Naive thymus-derived CD4-positive, alpha-beta T cell (primary cell): ENCODE measurements at regions not wholly inside any gene's neighbourhood (a gene's known extent, or its start where the extent isn't known, plus 50 kb on each side); places are given as distances from the start of the nearest gene placed in this dataset.

Source experiments
- ATAC-seq: fragments of 150-1000 bp; cut with Tn5 transposase; 2 replicates; pipeline ENCODE4 v1.10.0; 2021; ENCODE audit warnings: mild to moderate bottlenecking, moderate library complexity
- CTCF ChIA-PET: fragments of 350-600 bp; sonication (Branson Sonifier 250); formaldehyde crosslinking; loops from one replicate; lab custom pipeline; 2021; ENCODE audit warnings: antibody characterized with exemption; lab: Charles Lee
- POLR2A ChIA-PET: fragments of 350-600 bp; sonication (Branson Sonifier 250); formaldehyde crosslinking; loops from one replicate; lab custom pipeline; 2021; ENCODE audit warnings: antibody characterized with exemption, inconsistent platforms; lab: Charles Lee
- DNase-seq, 9 donors: peaks; one replicate each; pipeline versions ENCODE4 v3.0.0 to v3.0.0-alpha.2; 2020 to 2022; ENCODE audit warnings: mixed read lengths in 1 of 9
- H3K27ac ChIP-seq: one replicate; pipeline ENCODE4 v1.7.0; 2013; ENCODE audit warnings: mild to moderate bottlenecking, low read depth, low read length, moderate library complexity
- H3K27me3 ChIP-seq, 2 donors: one replicate each; pipeline ENCODE4 v1.7.0; 2013; ENCODE audit warnings: low read length in 2 of 2, mild to moderate bottlenecking in 2 of 2, moderate library complexity in 2 of 2; ENCODE audit not compliant: control insufficient read depth in 2 of 2, insufficient read depth in 2 of 2
- H3K36me3 ChIP-seq, 3 experiments: 1 replicate in 2 of 3; 2 replicates in 1 of 3; pipeline ENCODE4 v1.7.0; 2013; ENCODE audit warnings: low read length in 3 of 3, mild to moderate bottlenecking in 3 of 3, moderate library complexity in 1 of 3; ENCODE audit not compliant: insufficient read depth in 3 of 3, control insufficient read depth in 2 of 3
- H3K4me1 ChIP-seq, 2 donors: one replicate each; pipeline ENCODE4 v1.7.0; 2013; ENCODE audit warnings: low read length in 2 of 2, mild to moderate bottlenecking in 2 of 2, moderate library complexity in 1 of 2; ENCODE audit not compliant: control insufficient read depth in 2 of 2, insufficient read depth in 2 of 2
- H3K4me3 ChIP-seq: 2 replicates; pipeline ENCODE4 v1.7.0; 2013; ENCODE audit warnings: mild to moderate bottlenecking, low read length
- H3K9me3 ChIP-seq, 3 experiments: 1 replicate in 2 of 3; 2 replicates in 1 of 3; pipeline ENCODE4 v1.7.0; 2013; ENCODE audit warnings: low read length in 3 of 3; ENCODE audit not compliant: control insufficient read depth in 2 of 3
- H3K27ac Mint-ChIP-seq, 9 donors: one replicate each; pipeline ENCODE4 v1.8.0; 2020 to 2022; ENCODE audit warnings: mixed read lengths in 9 of 9, mild to moderate bottlenecking in 8 of 9, moderate library complexity in 5 of 9, inconsistent platforms in 2 of 9
- H3K27me3 Mint-ChIP-seq, 5 donors: one replicate each; pipeline ENCODE4 v1.8.0; 2021 to 2022; ENCODE audit warnings: mixed read lengths in 5 of 5, mild to moderate bottlenecking in 1 of 5
- H3K36me3 Mint-ChIP-seq, 5 donors: one replicate each; pipeline ENCODE4 v1.8.0; 2020 to 2022; ENCODE audit warnings: mixed read lengths in 5 of 5, mild to moderate bottlenecking in 3 of 5, inconsistent platforms in 1 of 5
- H3K4me1 Mint-ChIP-seq, 7 donors: one replicate each; pipeline ENCODE4 v1.8.0; 2020 to 2022; ENCODE audit warnings: mixed read lengths in 7 of 7, mild to moderate bottlenecking in 3 of 7, inconsistent platforms in 1 of 7
- H3K4me3 Mint-ChIP-seq, 10 donors: one replicate each; pipeline ENCODE4 v1.8.0; 2020 to 2022; ENCODE audit warnings: mild to moderate bottlenecking in 10 of 10, mixed read lengths in 10 of 10, moderate library complexity in 6 of 10, inconsistent platforms in 2 of 10
- H3K9me3 Mint-ChIP-seq, 11 donors: one replicate each; pipeline ENCODE4 v1.8.0; 2020 to 2022; ENCODE audit warnings: mixed read lengths in 11 of 11, mild to moderate bottlenecking in 4 of 11, inconsistent platforms in 1 of 11, moderate library complexity in 1 of 11
- intact Hi-C, 2 donors: fragments of 100-400 bp; cut with micrococcal nuclease; formaldehyde crosslinking; loops; one replicate each; pipeline ENCODE4 v1.15.1; 2023

DNA sequence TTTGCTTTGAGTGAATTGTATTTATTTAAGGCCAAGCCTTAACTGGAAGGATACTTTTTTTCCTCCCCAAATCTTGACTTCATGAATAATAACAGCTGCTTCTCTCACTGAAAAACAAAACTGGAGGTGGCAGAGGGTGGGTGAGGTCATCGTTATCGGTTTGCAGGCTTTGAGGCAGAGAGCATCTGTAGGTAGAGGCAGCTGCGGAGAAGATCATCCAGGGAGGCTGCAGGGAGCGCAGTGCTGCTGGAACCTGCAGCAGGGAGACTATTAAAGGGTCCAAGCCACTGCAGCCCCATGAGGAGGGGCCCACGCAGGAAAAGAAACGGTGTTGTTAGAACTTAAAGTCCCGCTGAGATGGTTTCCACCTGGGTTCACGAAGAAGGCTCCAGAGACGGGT is 112.1 kb upstream of the SDK1 start:
- peaks cover 0 to 3% (median 0%) of the 10 kb centered on the region in 11 donors for H3K9me3 Mint-ChIP-seq
- peaks cover 0 to 6% (median 0%) of the 10 kb centered on the region in 5 donors for H3K27me3 Mint-ChIP-seq
- no peaks in the 10 kb centered on the region for H3K4me1 Mint-ChIP-seq
- no peak overlapping the region for H3K4me3 ChIP-seq
- no peaks in the 10 kb centered on the region for H3K4me1 ChIP-seq
- DNase-seq: no peak
- H3K27me3 ChIP-seq: no peaks in the 10 kb centered on the region
- no peak overlapping the region for H3K4me3 Mint-ChIP-seq
- H3K27ac Mint-ChIP-seq: no peak overlapping the region
- H3K27ac ChIP-seq: no peak overlapping the region
- H3K36me3 ChIP-seq: no peaks in the 10 kb centered on the region
- intact Hi-C loops: no loop called here
- peaks cover 0 to 3% (median 0%) of the 10 kb centered on the region in 5 donors for H3K36me3 Mint-ChIP-seq
- ChIA-PET CTCF (interaction anchor here (0.6 kb wide), 1 partner anchor 9 kb away, joined by 3 read pairs; no protein-coding TSS in a partner anchor), POLR2A (no interaction called here)
- no peak for ATAC-seq
- H3K9me3 ChIP-seq: no peaks in the 10 kb centered on the region

DNA sequence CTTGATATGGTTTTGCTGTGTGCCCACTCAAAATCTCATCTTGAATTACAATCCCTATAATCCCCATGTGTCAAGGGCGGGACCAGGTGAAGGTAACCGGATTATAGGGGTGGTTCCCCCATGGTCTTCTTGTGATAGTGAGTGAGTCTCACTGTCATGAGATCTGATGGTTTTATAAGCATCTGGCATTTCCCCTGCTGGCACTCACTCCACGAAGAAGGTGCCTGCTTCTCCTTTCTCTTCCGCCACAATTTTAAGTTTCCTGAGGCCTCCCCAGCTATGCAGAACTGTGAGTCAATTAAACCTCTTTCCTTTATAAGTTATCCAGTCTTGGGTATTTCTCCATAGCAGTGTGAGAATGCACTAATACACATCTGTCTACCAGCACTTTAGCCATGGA is 109.5 kb upstream of the SDK1 start:
- H3K27me3 Mint-ChIP-seq: peaks cover 0 to 8% (median 0%) of the 10 kb centered on the region in 5 donors
- ChIA-PET POLR2A (no interaction called here), CTCF (no interaction called here)
- H3K4me1 Mint-ChIP-seq: no peaks in the 10 kb centered on the region
- Histone ChIP-seq H3K4me1 (no peaks in the 10 kb centered on the region), H3K4me3 (no peak overlapping the region), H3K36me3 (no peaks in the 10 kb centered on the region), H3K27ac (no peak overlapping the region), H3K9me3 (no peaks in the 10 kb centered on the region), H3K27me3 (no peaks in the 10 kb centered on the region)
- no peak for ATAC-seq
- no peak for DNase-seq
- H3K27ac Mint-ChIP-seq: peak overlapping the region in 1 of 9 donors; percentile 39
- peaks cover 0 to 9% (median 0%) of the 10 kb centered on the region in 5 donors for H3K36me3 Mint-ChIP-seq
- H3K4me3 Mint-ChIP-seq: no peak overlapping the region
- intact Hi-C loops: no loop called here
- H3K9me3 Mint-ChIP-seq: peaks cover 0 to 9% (median 3%) of the 10 kb centered on the region in 11 donors

- H3K4me3 ChIP-seq: no peak overlapping the region
Observed at GRCh38 chr7:3192669-3193068, 108.4 kb upstream of the SDK1 start.

GRCh38 chr7:3193379-3194120 is 107.5 kb upstream of the SDK1 start:
- DNase-seq (no peak), ATAC-seq (no peak)
- H3K4me1 Mint-ChIP-seq: no peaks in the 10 kb centered on the region
- intact Hi-C loops: no loop called here
- Histone ChIP-seq H3K27me3 (no peaks in the 10 kb centered on the region), H3K27ac (no peak overlapping the region), H3K9me3 (no peaks in the 10 kb centered on the region), H3K4me3 (no peak overlapping the region), H3K36me3 (no peaks in the 10 kb centered on the region), H3K4me1 (no peaks in the 10 kb centered on the region)
- H3K9me3 Mint-ChIP-seq: peaks cover 0 to 21% (median 5%) of the 10 kb centered on the region in 11 donors
- POLR2A ChIA-PET: no interaction called here
- peaks cover 0 to 6% (median 0%) of the 10 kb centered on the region in 5 donors for H3K36me3 Mint-ChIP-seq
- no peak overlapping the region for H3K4me3 Mint-ChIP-seq
- no peak overlapping the region for H3K27ac Mint-ChIP-seq
- peaks cover 0 to 11% (median 0%) of the 10 kb centered on the region in 5 donors for H3K27me3 Mint-ChIP-seq
- CTCF ChIA-PET: interaction anchor here (0.6 kb wide), 1 partner anchor 523 kb away, joined by 5 read pairs; no protein-coding TSS in a partner anchor

More at GRCh38 chr7:3192669-3193068, 108.4 kb upstream of the SDK1 start:
- Histone ChIP-seq H3K27ac (no peak overlapping the region), H3K36me3 (no peaks in the 10 kb centered on the region), H3K9me3 (no peaks in the 10 kb centered on the region), H3K4me1 (no peaks in the 10 kb centered on the region), H3K27me3 (no peaks in the 10 kb centered on the region)
- Mint-ChIP-seq H3K9me3 (peaks cover 0 to 14% (median 4%) of the 10 kb centered on the region in 11 donors), H3K36me3 (peaks cover 0 to 6% (median 0%) of the 10 kb centered on the region in 5 donors), H3K4me1 (no peaks in the 10 kb centered on the region), H3K27me3 (peaks cover 0 to 11% (median 0%) of the 10 kb centered on the region in 5 donors), H3K4me3 (no peak overlapping the region), H3K27ac (no peak overlapping the region)
- ChIA-PET POLR2A (no interaction called here), CTCF (no interaction called here)
- ATAC-seq: no peak
- intact Hi-C loops: no loop called here
- DNase-seq: no peak

- H3K27ac Mint-ChIP-seq: peak overlapping the region in 2 of 9 donors; percentile 15 to 32
- H3K4me3 ChIP-seq: no peak overlapping the region
- ChIA-PET POLR2A (no interaction called here), CTCF (interaction anchor here (0.6 kb wide), 1 partner anchor 522 kb away, joined by 5 read pairs; no protein-coding TSS in a partner anchor)
- H3K36me3 Mint-ChIP-seq: peaks cover 0 to 6% (median 0%) of the 10 kb centered on the region in 5 donors
- H3K36me3 ChIP-seq: no peaks in the 10 kb centered on the region
- H3K4me3 Mint-ChIP-seq: no peak overlapping the region
- ATAC-seq (no peak), DNase-seq (no peak)
- H3K9me3 Mint-ChIP-seq: peaks cover 2 to 28% (median 8%) of the 10 kb centered on the region in 11 donors
- no peak overlapping the region for H3K27ac ChIP-seq
- H3K27me3 Mint-ChIP-seq: peaks cover 0 to 11% (median 0%) of the 10 kb centered on the region in 5 donors
- no peaks in the 10 kb centered on the region for H3K4me1 ChIP-seq
- H3K4me1 Mint-ChIP-seq: no peaks in the 10 kb centered on the region
- intact Hi-C loops: no loop called here
- H3K9me3 ChIP-seq: no peaks in the 10 kb centered on the region
- H3K27me3 ChIP-seq: no peaks in the 10 kb centered on the region
Observed at GRCh38 chr7:3194501-3195141, 106.4 kb upstream of the SDK1 start.

GRCh38 chr7:3195160-3195559 is 105.9 kb upstream of the SDK1 start:
- DNase-seq (no peak), ATAC-seq (no peak)
- ChIA-PET CTCF (no interaction called here), POLR2A (no interaction called here)
- Histone ChIP-seq H3K4me1 (no peaks in the 10 kb centered on the region), H3K36me3 (no peaks in the 10 kb centered on the region), H3K4me3 (no peak overlapping the region), H3K27me3 (no peaks in the 10 kb centered on the region), H3K27ac (no peak overlapping the region), H3K9me3 (no peaks in the 10 kb centered on the region)
- Mint-ChIP-seq H3K36me3 (peaks cover 0 to 6% (median 0%) of the 10 kb centered on the region in 5 donors), H3K4me1 (no peaks in the 10 kb centered on the region), H3K27ac (no peak overlapping the region), H3K27me3 (peaks cover 0 to 11% (median 0%) of the 10 kb centered on the region in 5 donors), H3K9me3 (peaks cover 2 to 32% (median 11%) of the 10 kb centered on the region in 11 donors), H3K4me3 (no peak overlapping the region)
- intact Hi-C loops: no loop called here
